ENCODE measurements at regions not wholly inside any gene's neighbourhood (a gene's known extent, or its start where the extent isn't known, plus 50 kb on each side); places are given as distances from the start of the nearest gene placed in this dataset.

DNA sequence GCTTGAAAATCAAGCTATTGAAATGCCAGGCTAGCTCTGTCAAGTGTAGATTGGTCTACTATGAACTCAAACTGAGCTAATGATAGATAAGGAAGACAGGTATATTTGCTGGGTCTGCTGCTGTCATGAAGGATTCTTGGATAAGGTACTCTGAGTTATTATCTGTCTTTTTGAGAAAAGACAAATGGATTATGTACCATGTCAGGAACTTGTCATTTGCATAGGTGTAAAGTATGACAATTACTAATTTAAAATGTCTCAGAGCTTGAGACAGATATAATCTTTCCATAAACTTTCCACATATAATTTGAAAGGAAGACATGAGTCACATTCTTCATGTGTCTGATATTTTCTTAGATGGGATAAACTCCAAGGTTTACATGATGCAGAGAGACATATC, 594.1 kb upstream of the PTPRD start:
- DNase-seq (ENCODE audit: low read depth, low spot score): no peak
- TF ChIP-seq, protein P1, sequence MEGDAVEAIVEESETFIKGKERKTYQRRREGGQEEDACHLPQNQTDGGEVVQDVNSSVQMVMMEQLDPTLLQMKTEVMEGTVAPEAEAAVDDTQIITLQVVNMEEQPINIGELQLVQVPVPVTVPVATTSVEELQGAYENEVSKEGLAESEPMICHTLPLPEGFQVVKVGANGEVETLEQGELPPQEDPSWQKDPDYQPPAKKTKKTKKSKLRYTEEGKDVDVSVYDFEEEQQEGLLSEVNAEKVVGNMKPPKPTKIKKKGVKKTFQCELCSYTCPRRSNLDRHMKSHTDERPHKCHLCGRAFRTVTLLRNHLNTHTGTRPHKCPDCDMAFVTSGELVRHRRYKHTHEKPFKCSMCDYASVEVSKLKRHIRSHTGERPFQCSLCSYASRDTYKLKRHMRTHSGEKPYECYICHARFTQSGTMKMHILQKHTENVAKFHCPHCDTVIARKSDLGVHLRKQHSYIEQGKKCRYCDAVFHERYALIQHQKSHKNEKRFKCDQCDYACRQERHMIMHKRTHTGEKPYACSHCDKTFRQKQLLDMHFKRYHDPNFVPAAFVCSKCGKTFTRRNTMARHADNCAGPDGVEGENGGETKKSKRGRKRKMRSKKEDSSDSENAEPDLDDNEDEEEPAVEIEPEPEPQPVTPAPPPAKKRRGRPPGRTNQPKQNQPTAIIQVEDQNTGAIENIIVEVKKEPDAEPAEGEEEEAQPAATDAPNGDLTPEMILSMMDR (IDR thresholded peaks at IDR 0.05; ENCODE audit: low read depth, low read length): no peak
- H3K4me3 ChIP-seq (ENCODE audit: low read depth, low read length): no peak overlapping the region
- in situ Hi-C loops (cut with HindIII; ENCODE audit: low sequenced_read_pairs): no loop called here

DNA sequence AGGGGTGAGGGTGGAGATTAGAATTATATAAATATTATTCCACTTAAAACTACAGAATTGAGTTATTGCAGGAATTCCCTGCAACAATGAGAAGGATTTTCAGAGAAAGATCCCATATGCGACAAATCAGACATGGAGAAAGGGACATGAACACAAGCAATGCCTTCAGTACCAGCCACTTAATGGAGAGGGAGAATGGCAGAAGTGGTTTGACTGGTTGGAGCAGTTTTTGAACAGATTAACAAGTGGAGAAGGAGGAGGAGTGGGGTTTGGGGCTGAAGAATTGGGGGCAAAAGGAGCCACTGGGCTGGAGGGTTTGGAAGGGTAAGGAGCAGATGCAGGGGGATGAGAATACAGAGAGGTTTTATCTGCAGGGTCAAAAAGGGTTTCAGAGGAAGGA, 620.9 kb upstream of the PTPRD start:
- DNase-seq (ENCODE audit: low read depth, low spot score): no peak
- H3K4me3 ChIP-seq (ENCODE audit: low read depth, low read length): no peak overlapping the region
- in situ Hi-C loops (cut with HindIII; ENCODE audit: low sequenced_read_pairs): no loop called here
- TF ChIP-seq, protein P1 (IDR thresholded peaks at IDR 0.05; ENCODE audit: low read depth, low read length): no peak

DNA sequence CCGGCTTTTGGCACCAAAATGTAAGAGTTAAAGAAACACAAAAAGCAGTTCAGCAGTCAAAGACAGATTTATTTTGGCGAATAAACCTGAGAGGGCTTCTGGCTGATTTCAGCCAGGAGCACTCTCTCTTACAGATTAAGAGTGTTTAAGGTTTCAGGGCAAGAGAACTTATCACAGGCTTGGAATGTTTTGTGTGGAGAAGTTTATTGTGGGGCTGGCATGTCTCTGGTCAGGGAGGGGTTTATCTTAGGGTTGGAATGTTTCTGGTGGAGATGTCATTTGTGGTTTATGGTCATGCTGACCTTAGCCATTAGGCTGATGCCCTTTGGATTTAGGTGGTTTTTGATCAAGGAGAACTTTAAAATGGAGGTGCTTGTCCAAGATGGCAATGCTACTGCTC, 622.3 kb upstream of the PTPRD start:
- in situ Hi-C loops (cut with HindIII; ENCODE audit: low sequenced_read_pairs): no loop called here
- TF ChIP-seq, protein P1 (IDR thresholded peaks at IDR 0.05; ENCODE audit: low read depth, low read length): no peak
- H3K4me3 ChIP-seq (ENCODE audit: low read depth, low read length): no peak overlapping the region
- DNase-seq (ENCODE audit: low read depth, low spot score): no peak

DNA sequence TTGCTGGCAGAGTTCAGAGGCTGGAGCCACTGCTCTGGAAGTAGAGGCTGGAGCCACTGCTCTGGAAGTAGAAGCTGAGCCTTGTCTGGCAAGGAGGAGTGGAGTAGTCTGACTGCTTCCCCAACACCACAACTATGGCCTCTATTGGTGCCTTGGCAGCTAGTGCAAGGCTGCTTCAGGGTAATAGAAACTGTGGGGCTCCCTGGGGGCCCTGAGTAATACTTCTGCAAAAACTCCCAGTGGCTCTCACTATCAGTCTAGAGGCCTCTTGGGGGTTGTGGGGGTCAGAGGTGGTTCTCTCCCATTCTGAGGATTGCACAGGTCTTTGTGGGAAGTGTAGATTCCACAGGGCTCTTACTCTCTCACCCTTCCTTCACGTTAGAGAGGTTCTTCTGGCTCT, 629.0 kb upstream of the PTPRD start:
- DNase-seq (ENCODE audit: low read depth, low spot score): no peak
- H3K4me3 ChIP-seq (ENCODE audit: low read depth, low read length): no peak overlapping the region
- TF ChIP-seq, protein P1 (IDR thresholded peaks at IDR 0.05; ENCODE audit: low read depth, low read length): no peak
- in situ Hi-C loops (cut with HindIII; ENCODE audit: low sequenced_read_pairs): no loop called here

DNA sequence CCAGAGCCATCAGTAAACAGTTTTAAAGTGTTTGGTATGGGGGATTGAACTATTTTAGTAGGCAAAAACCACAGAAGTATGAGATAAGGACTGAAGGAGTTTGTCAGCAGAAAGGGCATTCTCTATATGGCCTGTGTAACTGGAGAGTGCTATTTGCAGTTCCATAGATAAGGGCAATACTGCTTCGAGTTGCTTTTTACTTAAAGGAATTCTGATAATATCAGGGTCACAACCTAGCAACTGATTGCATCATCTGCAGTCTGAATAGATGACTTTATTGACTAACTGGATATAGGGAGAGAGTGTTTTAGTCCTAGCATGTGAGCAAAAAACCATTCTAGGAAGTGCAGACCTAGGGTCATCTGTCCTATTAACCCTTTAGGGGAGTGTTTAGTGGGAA, 645.2 kb upstream of the PTPRD start:
- in situ Hi-C loops (cut with HindIII; ENCODE audit: low sequenced_read_pairs): no loop called here
- H3K4me3 ChIP-seq (ENCODE audit: low read depth, low read length): no peak overlapping the region
- TF ChIP-seq, protein P1 (IDR thresholded peaks at IDR 0.05; ENCODE audit: low read depth, low read length): no peak
- no peak for DNase-seq (ENCODE audit: low read depth, low spot score)

DNA sequence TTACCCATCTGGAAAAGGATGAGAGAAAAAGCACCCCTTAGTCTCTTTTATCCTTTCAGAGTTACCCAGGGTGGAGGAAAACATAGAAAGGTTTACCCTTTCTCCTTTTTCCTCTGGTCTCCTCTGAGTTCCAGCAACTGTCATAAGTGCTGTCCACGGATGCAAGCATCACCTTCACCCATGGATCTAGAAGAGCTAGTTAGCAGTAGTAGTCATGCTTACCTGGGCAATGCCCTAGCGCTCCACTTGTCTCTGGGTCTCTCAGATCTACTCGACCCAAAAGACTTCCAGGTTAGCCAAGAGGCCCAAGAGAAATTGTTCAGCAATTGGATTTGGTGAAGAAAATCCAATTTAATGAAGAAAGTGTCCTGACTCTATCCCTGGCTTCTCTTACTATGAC, 656.2 kb upstream of the PTPRD start:
- TF ChIP-seq, protein P1 (IDR thresholded peaks at IDR 0.05; ENCODE audit: low read depth, low read length): no peak
- no peak for DNase-seq (ENCODE audit: low read depth, low spot score)
- in situ Hi-C loops (cut with HindIII; ENCODE audit: low sequenced_read_pairs): no loop called here

DNA sequence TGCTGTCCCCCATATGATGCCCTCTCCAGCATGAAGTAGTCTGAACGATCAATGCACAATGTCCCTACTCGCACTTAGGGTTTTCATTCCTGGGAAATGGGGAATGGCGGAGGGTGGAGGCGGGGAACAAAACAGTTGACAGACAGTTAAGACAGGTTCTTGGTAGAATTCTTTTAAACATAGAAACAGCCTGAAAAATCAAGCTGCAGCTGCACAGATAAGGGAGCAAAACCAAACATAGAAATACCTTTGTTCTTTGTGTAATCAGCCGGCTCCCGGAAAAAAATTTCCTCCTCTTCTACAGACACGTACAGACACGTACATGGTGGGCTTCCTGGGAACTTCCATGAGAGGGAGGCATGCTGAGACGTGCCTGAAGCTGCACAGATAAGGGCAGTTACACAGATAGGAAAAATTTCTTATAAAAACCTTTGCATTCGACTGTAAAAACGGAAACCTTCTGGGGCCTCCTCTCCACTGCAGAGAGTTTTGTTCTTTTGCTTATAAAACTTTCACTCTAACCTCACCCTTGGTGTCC, 662.4 kb upstream of the PTPRD start:
- TF ChIP-seq, protein P1 (IDR thresholded peaks at IDR 0.05; ENCODE audit: low read depth, low read length): no peak
- H3K4me3 ChIP-seq (ENCODE audit: low read depth, low read length): no peak overlapping the region

More for the DNA sequence above, 656.2 kb upstream of the PTPRD start:
- H3K4me3 ChIP-seq (ENCODE audit: low read depth, low read length): no peak overlapping the region

More for the DNA sequence above, 662.4 kb upstream of the PTPRD start:
- no peak for DNase-seq (ENCODE audit: low read depth, low spot score)
- in situ Hi-C loops (cut with HindIII; ENCODE audit: low sequenced_read_pairs): no loop called here

Measured in astrocyte of the spinal cord (primary cell).